ENCODE measurements at regions not wholly inside any gene's neighbourhood (a gene's known extent, or its start where the extent isn't known, plus 50 kb on each side); places are given as distances from the start of the nearest gene placed in this dataset.
"Not testable (repeated sequence)": the region's sequence is repeated elsewhere in the genome, so short reads cannot be mapped to it uniquely, and the experiment has no call there.

DNA sequence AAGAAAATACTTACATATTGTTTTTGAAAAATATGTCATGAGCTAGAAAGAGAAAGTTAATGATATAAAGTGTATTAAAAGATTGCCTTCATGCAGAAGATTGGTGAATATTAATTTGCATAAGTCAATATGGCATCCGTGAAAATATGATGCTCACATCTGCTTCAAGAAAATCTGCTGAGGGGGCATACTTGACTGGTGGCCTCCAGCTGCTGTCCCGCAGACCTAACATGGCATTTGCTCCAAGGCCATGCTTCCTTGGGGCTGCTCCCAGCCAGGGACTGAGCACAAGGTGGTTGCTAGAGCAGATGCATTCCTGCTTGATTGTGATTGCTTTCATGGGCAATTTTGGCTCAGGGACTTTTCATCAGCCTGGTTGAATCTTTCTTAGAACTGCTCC is 133.8 kb downstream of the TTC6 start:
- H3K4me3 ChIP-seq (replicated peaks in 1 of 2; ENCODE audit: low read depth in 2 of 2, low read length in 2 of 2): no peak overlapping the region
- DNase-seq (ENCODE audit: low read depth in 2 of 2): no peak
- TF ChIP-seq, protein P1, sequence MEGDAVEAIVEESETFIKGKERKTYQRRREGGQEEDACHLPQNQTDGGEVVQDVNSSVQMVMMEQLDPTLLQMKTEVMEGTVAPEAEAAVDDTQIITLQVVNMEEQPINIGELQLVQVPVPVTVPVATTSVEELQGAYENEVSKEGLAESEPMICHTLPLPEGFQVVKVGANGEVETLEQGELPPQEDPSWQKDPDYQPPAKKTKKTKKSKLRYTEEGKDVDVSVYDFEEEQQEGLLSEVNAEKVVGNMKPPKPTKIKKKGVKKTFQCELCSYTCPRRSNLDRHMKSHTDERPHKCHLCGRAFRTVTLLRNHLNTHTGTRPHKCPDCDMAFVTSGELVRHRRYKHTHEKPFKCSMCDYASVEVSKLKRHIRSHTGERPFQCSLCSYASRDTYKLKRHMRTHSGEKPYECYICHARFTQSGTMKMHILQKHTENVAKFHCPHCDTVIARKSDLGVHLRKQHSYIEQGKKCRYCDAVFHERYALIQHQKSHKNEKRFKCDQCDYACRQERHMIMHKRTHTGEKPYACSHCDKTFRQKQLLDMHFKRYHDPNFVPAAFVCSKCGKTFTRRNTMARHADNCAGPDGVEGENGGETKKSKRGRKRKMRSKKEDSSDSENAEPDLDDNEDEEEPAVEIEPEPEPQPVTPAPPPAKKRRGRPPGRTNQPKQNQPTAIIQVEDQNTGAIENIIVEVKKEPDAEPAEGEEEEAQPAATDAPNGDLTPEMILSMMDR (IDR thresholded peaks at IDR 0.05; ENCODE audit: low read depth, low read length): no peak

DNA sequence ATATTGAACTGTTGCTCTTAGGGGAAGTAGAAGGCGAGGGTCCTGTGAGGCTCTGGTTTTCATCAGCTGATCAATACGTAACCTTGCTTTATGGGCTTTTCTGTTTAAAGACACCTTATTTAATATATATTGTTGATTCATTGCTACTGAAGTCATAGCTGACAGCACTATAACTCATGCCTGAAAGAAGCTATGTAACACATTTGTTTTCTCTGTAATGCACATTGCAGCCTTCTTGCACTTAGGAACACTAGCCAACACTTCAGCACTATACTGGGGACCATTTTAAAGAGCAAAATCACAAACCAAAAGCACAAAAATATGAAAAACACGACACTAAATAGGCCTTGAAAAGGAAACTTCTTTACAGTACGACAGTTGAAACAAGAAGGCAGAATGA is 135.7 kb downstream of the TTC6 start:
- no peak for DNase-seq (ENCODE audit: low read depth in 2 of 2)
- no peak overlapping the region for H3K4me3 ChIP-seq (replicated peaks in 1 of 2; ENCODE audit: low read depth in 2 of 2, low read length in 2 of 2)
- TF ChIP-seq, protein P1 (IDR thresholded peaks at IDR 0.05; ENCODE audit: low read depth, low read length): no peak

DNA sequence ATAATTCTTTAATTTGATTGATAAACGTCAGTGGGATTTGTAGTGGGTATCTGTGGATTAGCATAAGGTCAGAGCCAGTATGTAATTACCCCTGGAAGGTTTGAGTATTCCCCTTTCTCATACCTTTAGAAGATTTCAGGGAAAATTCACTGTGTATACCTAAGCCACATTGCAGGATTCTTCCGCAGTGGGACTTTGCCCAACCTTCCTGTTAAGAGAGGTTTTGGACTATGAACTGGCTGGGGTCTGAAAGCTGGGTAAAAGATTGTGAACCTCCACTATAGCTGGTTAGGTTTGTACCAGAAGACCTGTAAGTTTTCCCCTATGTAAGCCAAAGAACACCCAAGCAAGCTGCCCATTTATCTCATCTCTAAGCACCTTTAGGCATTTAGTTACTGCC is 150.2 kb downstream of the TTC6 start:
- H3K4me3 ChIP-seq (replicated peaks in 1 of 2; ENCODE audit: low read depth in 2 of 2, low read length in 2 of 2): no peak overlapping the region
- no peak for DNase-seq (ENCODE audit: low read depth in 2 of 2)
- TF ChIP-seq, protein P1 (IDR thresholded peaks at IDR 0.05; ENCODE audit: low read depth, low read length): no peak

DNA sequence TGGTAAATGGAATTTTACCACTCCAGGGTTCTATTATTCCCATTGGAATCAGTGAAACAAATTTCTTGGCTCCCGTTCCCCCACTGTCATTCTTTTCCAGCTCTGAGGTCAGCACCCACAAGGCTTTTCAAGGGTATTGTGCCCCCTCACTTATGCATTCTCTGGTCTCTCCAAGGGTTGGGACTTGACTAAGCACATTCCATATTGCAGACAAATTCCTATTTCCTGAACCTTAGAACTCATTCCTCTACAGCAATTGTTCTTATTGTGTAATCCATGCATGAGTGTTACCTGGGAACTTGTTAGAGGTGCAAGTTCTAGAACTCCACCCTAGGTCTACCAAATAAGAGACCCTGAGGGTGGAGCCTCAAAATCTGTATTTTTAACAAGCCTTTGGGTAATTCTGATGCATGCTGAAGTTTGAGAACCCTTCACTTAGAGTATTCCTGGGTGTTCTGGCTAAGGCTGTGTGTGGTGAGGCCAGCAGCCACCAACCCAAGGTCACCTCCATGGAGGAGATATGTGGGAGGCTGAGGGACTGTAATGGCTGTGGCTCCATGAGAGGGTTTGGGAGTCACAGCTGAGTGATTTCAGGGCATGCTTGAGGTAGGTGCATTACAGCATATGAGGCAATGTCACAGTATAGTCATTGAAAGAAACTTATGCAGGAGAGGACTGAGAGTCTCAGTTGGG is 150.9 kb downstream of the TTC6 start:
- TF ChIP-seq, protein P1 (IDR thresholded peaks at IDR 0.05; ENCODE audit: low read depth, low read length): no peak
- H3K4me3 ChIP-seq (replicated peaks in 1 of 2; ENCODE audit: low read depth in 2 of 2, low read length in 2 of 2): no peak overlapping the region
- DNase-seq (ENCODE audit: low read depth in 2 of 2): no peak

DNA sequence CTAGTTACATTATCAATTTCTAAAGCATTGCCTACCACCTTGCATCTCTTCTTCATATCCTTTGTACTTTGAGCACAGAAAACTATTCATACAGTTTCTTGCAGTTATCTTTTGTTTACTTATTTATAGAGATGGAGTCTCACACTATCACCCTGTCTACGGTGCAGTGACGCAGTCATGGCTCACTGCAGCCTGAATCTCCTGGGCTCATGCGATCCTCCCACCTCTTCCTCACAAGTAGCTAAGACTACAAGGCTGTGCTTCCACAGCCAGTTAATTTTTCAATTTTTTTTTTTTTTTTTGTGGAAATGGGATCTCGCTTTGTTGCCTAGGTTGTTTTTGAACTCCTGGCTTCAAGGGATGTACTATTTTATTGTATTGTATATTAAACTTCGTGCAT is 158.0 kb downstream of the TTC6 start:
- no peak overlapping the region for H3K4me3 ChIP-seq (replicated peaks in 1 of 2; ENCODE audit: low read depth in 2 of 2, low read length in 2 of 2)
- TF ChIP-seq, protein P1 (IDR thresholded peaks at IDR 0.05; ENCODE audit: low read depth, low read length): no peak
- no peak for DNase-seq (ENCODE audit: low read depth in 2 of 2)

DNA sequence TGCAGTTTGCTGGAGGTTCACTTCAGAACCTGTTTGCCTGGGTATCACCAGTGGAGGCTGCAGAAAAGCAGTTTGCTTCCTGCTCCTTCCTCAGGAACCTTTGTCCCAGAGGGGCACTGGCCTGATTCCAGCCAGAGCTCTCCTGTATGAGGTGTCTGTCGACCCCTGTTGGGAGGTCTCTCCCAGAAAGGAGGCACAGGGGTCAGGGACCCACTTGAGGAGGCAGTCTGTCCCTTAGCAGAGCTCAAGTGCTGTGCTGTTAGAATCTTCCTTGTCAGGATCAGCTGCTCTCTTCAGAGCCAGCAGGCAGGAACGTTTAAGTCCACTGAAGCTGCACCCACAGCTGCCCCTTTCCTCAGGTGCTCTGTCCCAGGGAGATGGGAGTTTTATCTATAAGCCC is 164.8 kb downstream of the TTC6 start:
- not testable (repeated sequence) for DNase-seq (ENCODE audit: low read depth in 2 of 2); H3K4me3 ChIP-seq (replicated peaks in 1 of 2; ENCODE audit: low read depth in 2 of 2, low read length in 2 of 2)

DNA sequence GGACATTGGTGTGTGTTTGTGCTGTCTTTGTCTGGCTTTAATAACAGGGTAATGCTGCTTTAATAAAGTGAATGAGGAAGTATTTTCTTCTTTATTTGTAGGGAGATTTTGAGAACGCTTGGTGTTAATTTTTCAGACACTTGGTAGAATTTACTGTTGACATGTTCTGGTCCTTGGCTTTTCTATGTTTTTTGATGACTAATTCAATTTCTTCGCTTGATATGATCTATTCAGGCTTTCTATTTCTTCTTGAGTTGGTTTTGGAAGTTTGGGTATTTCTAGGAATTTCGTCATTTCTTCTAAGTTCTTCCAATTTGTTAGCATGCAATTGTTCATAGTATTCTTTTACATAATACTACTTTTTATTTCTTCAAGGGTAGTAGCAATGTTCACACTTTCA is 167.8 kb downstream of the TTC6 start:
- TF ChIP-seq, protein P1 (IDR thresholded peaks at IDR 0.05; ENCODE audit: low read depth, low read length): no peak
- DNase-seq (ENCODE audit: low read depth in 2 of 2): no peak
- H3K4me3 ChIP-seq (replicated peaks in 1 of 2; ENCODE audit: low read depth in 2 of 2, low read length in 2 of 2): no peak overlapping the region

DNA sequence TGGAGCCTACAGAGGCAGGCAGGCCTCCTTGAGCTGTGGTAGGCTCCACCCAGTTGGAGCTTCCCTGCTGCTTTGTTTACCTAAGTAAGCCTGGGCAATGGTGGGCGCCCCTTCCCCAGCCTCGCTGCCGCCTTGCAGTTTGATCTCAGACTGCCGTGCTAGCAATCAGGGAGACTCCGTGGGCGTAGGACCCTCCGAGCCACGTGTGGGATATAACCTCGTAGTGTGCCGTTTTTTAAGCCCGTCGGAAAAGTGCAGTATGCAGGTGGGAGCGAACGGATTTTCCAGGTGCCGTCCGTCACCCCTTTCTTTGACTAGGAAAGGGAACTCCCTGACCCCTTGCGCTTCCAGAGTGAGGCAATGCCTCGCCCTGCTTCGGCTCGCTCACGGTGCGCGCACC is 176.9 kb downstream of the TTC6 start:
- DNase-seq (ENCODE audit: low read depth in 2 of 2); H3K4me3 ChIP-seq (replicated peaks in 1 of 2; ENCODE audit: low read depth in 2 of 2, low read length in 2 of 2): not testable (repeated sequence)
